ENCODE measurements at regions not wholly inside any gene's neighbourhood (a gene's known extent, or its start where the extent isn't known, plus 50 kb on each side); places are given as distances from the start of the nearest gene placed in this dataset.
A peak's percentile ranks its signal among the peaks of the same experiment; 100 is the strongest.

DNA sequence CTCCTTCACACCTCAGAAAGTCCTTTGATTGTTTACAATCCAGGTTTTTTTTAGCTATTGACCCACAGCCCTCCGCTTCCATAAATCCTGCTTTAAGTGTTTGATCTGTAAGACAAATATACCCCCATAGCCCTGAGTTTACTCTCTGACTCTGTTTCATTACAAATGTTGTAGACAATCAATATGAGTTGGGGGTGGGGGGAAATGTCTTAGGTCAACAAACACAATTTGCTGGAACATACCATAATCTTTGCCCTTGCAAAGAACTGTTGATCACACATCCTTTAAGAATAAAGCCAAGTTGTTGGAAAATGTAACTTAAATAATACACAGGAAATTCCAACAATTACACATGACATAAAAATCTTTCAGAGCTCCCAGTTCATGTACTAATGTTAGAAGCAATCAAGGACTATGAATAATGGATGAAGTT lies 301.8 kb upstream of the SEMA6D start:
- H3K4me2 ChIP-seq (ENCODE audit: insufficient read depth, insufficient read length, low read length): no peak overlapping the region
- H3K9me3 Mint-ChIP-seq: no peaks in the 10 kb centered on the region
- H2BK20ac ChIP-seq (ENCODE audit: low read depth, low read length, poor library complexity, severe bottlenecking): no peak overlapping the region
- no peak overlapping the region for H3T11ph ChIP-seq (ENCODE audit: low read length)
- H2BK5ac ChIP-seq (ENCODE audit: insufficient read length, low read length): no peak overlapping the region
- H2BK15ac ChIP-seq (ENCODE audit: low read depth, low read length): no peak overlapping the region
- H4K20me1 ChIP-seq (ENCODE audit: control insufficient read depth, insufficient read depth, insufficient read length): no peaks in the 10 kb centered on the region
- no peak overlapping the region for H3K9ac ChIP-seq (ENCODE audit: extremely low read depth, insufficient read length, low read length)
- H3K79me2 ChIP-seq (ENCODE audit: insufficient read depth, low read length): no peaks in the 10 kb centered on the region
- H3K36me3 Mint-ChIP-seq (ENCODE audit: insufficient read depth in 1 of 3, low read depth in 3 of 3): no peaks in the 10 kb centered on the region
- H3K4me1 ChIP-seq (ENCODE audit: insufficient read depth, low read length): no peaks in the 10 kb centered on the region
- TF ChIP-seq, protein P1, sequence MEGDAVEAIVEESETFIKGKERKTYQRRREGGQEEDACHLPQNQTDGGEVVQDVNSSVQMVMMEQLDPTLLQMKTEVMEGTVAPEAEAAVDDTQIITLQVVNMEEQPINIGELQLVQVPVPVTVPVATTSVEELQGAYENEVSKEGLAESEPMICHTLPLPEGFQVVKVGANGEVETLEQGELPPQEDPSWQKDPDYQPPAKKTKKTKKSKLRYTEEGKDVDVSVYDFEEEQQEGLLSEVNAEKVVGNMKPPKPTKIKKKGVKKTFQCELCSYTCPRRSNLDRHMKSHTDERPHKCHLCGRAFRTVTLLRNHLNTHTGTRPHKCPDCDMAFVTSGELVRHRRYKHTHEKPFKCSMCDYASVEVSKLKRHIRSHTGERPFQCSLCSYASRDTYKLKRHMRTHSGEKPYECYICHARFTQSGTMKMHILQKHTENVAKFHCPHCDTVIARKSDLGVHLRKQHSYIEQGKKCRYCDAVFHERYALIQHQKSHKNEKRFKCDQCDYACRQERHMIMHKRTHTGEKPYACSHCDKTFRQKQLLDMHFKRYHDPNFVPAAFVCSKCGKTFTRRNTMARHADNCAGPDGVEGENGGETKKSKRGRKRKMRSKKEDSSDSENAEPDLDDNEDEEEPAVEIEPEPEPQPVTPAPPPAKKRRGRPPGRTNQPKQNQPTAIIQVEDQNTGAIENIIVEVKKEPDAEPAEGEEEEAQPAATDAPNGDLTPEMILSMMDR (conservative IDR thresholded peaks at IDR 0.05): no peak
- no CpG with 5 or more reads among the region's 1 CpG for WGBS (ENCODE audit: extremely low coverage, insufficient read length, low lambda C conversion rate)
- H4K91ac ChIP-seq (ENCODE audit: insufficient read length, low read depth, low read length): no peak overlapping the region
- no peak for DNase-seq
- H4K8ac ChIP-seq (replicated peaks; ENCODE audit: insufficient read length, low read depth, low read length): no peak overlapping the region
- H3K9me3 ChIP-seq (ENCODE audit: control insufficient read depth, low read depth, low read length): no peaks in the 10 kb centered on the region
- no peak overlapping the region for H3K18ac ChIP-seq (ENCODE audit: insufficient read length, low read depth, low read length)
- no peaks in the 10 kb centered on the region for H3K79me1 ChIP-seq (ENCODE audit: insufficient read depth, low read depth, low read length, poor library complexity, severe bottlenecking)
- no peak overlapping the region for H3K4me3 Mint-ChIP-seq
- H3K27ac Mint-ChIP-seq: peak overlapping the region in 2 of 3 experiments; percentile 1 to 55; a peak in 2 of 7 replicates
- H3K14ac ChIP-seq (ENCODE audit: insufficient read depth, low read length): no peak overlapping the region
- H3K27ac ChIP-seq (ENCODE audit: insufficient read length, low read depth, low read length): no peak overlapping the region
- H3K27me3 Mint-ChIP-seq (ENCODE audit: low read depth): no peaks in the 10 kb centered on the region
- no peaks in the 10 kb centered on the region for H3K27me3 ChIP-seq (ENCODE audit: insufficient read depth, low read length)
- H2AFZ ChIP-seq (ENCODE audit: low read length): no peak overlapping the region
- H2BK120ac ChIP-seq (ENCODE audit: low read depth, low read length, poor library complexity, severe bottlenecking): no peak overlapping the region
- no peak overlapping the region for H3K23ac ChIP-seq (ENCODE audit: insufficient read length, low read depth, low read length)
- peaks cover 9 to 10% of the 10 kb centered on the region in 2 experiments for H3K4me1 Mint-ChIP-seq
- H2BK12ac ChIP-seq (ENCODE audit: insufficient read length, low read depth, low read length): no peak overlapping the region
- H4K5ac ChIP-seq (ENCODE audit: insufficient read length, low read depth, low read length): no peak overlapping the region
- no peak overlapping the region for H3K56ac ChIP-seq (ENCODE audit: insufficient read length, low read depth, low read length)
- H3K4ac ChIP-seq (ENCODE audit: low read depth, low read length): no peak overlapping the region
- H2AK5ac ChIP-seq (ENCODE audit: insufficient read length, low read length): no peak overlapping the region
- H3K23me2 ChIP-seq (ENCODE audit: insufficient read length, low read depth, low read length, poor library complexity, severe bottlenecking): no peaks in the 10 kb centered on the region

Measured in H9 (cell line).